HG02678 (cell line): ENCODE measurements at regions not wholly inside any gene's neighbourhood (a gene's known extent, or its start where the extent isn't known, plus 50 kb on each side); places are given as distances from the start of the nearest gene placed in this dataset.
A peak's percentile ranks its signal among the peaks of the same experiment; 100 is the strongest.

Source experiments
- ATAC-seq: cut with Tn5 transposase; IDR thresholded peaks from one replicate; pipeline ENCODE4 v1.9.1; 2021; ENCODE audit warnings: mild to moderate bottlenecking, moderate library complexity; ENCODE audit not compliant: unreplicated experiment

DNA sequence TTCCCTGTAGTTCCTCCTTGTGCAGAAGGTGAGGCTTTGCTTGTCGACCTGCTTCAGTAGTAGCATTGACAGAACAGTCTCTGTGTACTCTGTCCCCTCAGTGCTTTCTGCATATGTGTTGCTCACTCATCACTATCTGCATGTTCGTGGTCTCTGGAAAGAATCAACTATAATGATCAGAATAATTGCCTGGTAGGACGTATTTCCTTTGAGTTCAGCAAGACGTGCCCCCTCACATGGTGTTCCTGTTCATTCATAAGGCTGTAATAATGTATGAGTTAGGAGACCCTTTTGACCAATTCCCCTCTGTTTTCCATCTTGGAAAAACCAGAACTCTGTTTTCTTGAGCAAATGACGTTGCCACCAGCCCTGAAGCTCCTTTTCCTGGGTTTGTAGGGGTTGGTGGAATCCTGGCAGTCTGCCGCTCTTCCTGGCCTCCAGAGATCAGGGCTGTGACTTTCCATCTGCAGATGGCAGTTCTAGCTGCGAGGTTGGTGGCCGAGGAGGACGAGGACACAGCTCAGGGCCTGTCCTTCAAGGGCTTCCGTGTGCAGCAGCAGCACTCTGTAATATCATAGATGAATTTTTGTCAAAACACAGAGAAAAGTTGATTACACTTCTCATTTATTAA, 61.9 kb downstream of the EXOSC2 start:
- no peak for ATAC-seq

DNA sequence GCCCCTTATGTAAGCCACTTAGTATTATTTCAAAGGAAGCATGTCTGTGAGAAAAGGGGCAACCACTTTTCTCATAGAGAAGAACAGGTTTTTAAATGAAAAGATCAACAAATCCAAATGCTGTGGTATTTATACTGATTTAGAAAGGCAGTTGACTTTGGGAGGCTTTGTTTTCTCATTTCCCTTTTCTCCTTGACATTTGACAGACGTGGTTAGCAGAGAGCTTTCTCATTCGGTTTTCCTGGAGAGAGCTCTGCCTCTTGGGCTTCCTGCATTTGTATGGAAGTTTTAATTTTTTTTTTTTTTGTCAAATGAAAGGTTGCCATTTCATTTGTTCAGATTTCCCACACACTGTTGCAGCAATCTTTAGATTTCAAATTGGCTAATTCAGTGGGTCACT, 62.5 kb downstream of the EXOSC2 start:
- no peak for ATAC-seq

DNA sequence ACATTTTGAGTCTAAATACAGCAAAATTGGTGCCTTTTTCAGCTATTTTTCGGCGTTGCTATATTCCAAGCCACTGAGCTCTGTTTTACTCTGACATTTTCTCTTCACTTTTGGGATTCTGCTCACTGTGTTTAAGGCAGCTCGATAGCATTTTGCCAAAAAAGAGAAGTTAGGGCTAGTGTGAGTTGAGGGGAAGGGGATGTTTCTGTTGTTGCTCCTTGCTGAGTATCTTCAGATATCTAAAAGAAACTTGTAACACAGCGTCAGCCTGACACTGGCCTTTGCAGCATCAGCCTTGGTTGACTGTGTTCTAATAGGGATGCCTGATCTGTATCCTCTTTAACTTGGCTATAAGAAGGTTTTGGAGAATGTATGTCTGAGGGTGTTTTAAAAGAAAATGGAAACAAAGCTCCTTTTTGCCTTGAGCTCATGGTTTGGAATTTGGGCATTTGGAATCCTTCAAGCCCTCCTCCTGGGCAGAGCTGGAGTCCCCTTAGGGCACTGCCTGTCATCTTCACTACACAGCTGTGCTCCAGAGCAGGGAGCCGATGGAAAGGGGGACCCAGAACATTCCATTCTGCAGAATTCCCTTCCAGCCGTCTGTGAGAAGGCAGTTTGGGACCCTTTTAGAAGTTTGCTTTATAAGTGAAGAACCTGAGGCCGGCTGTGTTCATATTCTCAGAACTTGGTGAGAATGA, 63.0 kb downstream of the EXOSC2 start:
- ATAC-seq: no peak

DNA sequence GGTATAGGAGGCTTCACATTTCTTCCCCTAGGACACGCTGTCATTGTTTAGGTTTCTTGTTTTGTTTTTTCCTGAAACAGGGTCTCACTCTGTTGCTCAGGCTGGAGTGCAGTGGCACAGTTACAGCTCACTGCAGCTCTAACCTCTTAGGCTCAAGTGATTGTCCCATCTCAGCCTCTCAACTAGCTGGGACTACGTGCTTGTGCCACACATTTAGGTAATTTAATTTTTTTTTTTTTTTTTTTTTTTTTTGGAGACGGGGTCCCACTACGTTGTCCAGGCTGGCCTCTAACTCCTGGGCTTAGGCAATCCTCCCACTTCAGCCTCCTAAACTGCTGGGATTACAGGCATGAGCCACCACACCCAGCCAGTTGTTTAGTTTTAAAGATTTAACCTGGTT, 66.2 kb downstream of the EXOSC2 start:
- no peak for ATAC-seq

DNA sequence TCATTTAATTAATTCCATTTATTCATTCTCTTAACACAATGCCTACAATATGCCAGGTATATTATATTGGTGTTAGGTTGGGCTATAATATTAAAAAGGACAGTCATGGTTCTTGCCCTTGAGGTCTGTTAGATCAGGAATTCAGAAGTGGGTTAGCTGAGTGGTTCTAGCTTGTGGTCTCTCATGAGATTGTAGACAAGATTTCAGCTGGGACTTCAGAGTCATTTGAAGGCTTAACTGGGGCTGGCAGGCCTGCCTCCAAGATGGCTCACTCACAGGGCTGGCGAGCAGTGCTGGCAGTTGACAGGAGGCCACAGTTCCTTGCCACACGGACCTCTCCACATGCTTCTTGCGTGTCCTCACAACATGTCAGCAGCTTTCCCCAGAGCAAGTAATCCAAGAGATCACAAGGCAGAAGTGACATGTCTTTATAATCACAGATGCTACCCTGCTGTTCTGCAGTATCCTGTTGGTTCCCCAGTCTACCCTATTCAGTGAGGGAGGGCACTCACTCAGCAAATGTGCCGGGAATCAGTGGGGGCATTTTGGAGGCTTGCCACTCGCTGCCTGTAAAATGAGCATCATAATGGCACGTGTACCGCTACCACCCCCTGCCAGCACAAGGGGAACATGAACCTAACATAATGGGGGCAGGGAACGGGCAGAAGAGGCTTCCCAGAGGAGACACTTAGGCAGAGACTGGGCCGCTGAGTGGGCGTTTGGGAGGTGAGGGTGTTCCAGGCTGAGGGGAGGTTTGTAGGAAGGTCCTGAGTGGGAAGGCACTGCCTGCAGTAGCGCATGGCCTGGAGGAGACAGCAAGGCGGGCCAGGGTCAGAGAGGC, 70.0 kb downstream of the EXOSC2 start:
- ATAC-seq: no peak

DNA sequence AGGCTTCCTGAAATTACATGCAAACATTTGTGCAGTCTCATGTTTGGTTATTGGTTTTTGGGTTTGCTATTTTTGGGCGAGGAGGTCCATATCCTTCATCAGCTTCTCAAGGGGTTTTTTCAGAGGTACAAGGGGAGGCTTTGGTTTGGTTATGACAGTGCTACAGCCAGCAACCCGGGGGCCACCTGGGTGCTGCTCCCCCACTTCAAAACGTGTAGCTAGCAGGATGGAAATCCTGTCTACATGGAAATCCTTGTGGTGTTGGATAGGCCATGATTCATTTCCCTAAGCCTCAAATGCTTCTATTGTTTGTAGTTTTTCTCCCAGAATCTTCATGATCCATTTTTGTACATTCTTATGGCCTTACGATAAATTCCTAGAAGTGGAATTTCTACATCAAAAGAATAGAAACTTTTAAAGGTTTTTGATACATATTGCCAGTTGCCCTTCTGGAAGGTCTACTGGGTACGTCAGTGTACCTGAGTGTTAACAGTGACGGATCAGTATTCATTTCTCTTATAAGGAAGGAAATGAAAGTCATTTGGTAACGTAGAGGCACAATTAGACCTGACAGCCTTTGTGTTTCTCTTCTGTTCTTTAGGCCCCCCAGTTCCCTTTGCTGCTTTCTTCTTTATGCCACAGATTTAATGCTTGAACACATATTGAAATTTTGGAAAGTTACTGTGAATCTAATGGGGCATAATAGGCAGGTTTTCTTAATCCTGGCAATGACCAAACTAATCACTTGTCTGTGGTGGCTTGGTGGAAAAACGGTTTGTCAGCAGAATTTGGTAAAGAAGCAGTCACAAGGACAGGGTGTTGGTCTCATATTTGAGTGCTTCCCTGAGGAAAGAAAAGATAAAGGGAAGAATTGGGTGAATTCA, 69.7 kb upstream of the ABL1 start:
- ATAC-seq: peak; percentile 71

DNA sequence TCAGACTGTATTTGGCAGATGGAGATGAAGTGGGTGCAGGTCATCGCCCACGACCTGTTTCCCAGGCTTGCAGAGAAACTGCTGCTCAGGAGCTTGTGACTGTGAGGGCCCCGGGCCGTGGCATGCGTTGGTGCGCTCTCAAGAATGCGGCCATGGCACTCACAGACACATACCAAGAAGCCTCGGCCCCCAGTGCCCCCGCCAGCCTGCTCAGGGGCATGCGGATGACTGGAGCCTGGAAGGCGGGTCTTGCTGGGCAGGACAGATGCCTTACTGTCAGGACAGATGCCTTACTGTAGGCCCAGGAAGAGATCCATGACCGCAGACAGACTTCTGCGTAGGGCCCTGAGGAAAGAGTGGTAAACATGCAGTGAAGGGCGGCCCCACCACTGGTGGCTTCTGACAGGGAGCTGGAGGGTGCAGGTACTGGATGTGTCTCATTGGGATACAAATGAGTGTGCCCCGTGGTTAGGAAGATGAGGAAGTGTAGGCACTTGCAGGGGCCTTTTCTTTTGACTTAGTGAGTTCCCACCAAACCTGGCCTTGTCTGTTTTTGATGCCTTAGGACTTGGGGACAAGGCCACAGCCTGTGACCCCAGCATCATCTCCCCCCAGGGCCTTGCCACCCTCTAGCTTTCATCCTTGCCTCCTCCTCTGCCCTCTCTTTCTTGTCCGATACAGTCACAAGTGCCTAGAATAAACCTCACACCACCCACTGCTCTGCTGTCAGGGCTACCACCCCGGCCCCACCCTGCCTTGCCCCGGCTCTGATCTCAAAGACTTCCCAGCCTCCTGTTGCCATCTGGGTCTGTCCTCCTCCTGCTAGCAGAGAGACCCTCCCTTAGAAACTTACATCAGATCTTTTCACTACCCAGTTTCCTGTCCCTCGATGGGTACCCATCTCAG, 68.8 kb upstream of the ABL1 start:
- no peak for ATAC-seq

DNA sequence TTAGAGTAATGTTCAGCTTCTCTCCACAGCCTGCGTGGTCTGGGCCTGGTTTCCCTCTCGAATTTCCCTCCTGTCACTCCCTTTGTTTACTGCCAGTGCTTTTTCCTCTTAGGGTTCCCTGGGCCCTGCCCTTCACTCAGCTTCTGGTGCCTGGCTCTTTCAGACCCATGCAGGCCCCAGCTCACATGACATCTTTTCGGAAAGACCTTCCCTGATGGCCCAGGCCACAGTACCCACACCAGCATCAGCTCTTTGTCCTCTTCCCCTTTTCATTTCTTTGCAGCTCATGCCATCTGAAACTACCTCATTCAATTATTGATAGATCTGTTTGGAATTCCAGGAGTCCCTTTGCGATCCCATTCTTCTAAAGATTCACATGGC, 68.1 kb upstream of the ABL1 start:
- no peak for ATAC-seq

DNA sequence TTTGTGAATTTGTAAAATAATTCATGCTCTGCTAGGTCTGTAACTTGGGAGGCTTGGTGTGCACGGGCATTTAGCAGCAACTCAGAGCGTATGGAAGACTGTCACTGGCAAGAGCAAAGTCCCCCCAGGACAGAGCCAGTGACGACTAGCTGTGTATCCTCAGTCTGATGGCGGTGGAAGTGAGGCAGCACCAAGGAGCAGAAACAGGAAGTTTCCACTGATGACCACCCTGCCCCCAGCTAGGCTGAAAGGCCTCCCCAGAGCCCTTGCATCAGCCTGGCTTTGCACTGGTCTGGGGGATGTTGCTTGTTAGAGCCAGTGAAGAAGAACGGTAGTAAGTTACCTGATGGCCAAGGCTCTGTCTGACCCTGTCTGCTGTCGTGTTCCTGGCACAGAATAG, 66.8 kb upstream of the ABL1 start:
- ATAC-seq: no peak

DNA sequence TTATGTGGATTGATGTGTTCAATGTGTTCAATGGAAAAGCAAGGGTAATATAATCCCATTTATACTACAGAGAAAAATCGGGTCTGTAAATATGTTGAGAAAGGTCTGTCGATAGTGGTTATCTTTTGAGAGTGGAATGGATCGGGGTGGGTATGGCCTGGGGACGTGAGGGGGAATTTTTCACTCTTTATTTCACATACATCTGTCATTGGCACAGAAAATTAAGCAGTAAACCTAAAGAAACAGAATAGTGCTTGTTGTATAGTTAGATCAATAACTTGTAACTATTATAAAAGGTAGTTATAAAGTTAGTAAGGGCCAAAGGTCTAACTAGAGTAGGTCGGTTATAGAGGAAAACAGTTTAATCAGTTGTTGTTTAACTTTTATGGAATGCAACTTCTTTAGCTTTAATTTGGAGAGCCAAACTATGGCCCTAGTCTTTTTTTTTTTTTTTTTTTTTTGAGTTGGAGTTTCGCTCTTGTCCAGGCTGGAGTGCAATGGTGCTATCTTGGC, 66.1 kb upstream of the ABL1 start:
- no peak for ATAC-seq

DNA sequence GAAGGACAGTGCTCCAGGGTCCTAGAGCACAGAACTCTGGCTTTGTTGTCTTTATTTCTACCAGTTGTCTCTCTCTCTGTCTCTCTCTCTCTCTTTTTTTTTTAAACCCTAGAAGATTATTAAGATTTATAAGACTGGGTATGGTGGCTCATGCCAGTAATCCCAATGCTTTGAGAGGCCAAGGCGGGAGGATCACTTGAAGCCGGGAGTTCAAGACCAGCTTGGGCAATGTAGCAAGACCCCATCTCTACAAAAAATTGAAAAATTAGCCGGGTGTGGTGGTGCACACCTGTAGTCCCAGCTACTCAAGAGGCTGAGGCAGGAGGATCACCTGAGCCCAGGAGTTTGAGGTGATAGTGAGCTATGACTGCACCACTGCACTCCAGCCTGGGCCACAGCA, 65.0 kb upstream of the ABL1 start:
- no peak for ATAC-seq

DNA sequence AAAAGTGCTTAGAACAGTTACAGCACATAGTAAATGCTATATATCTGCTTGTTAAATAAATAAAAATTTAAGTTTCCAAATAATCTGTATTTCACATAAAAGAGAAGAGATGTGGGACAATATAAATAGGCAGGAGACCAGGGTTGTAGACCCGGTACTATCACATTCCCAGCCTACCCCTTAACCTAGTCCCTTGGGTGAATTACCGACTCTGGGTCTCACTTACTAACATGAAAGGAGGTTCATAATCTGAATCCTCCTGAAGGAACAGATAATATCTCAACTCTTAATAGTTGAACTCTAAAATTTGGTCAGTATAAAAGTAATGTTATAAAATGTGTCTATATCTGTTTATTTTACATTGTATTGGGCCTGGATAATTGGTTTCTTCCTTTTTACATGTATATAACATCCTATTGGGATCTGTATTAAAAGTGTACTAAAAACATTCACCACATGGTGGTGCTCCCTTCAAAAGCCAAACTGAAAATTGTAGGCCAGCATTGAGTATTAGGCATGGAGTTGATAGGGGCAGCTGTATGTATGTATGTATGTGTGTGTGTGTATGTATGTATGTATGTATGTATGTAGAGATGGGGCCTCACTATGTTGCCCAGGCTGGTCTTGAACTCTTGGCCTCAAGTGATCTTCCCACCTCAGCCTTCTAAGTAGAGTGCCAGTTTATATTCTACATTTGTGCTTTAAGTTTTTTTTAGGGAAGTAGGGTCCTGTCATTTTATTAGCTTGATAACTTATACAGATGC, 64.2 kb upstream of the ABL1 start:
- ATAC-seq: no peak

DNA sequence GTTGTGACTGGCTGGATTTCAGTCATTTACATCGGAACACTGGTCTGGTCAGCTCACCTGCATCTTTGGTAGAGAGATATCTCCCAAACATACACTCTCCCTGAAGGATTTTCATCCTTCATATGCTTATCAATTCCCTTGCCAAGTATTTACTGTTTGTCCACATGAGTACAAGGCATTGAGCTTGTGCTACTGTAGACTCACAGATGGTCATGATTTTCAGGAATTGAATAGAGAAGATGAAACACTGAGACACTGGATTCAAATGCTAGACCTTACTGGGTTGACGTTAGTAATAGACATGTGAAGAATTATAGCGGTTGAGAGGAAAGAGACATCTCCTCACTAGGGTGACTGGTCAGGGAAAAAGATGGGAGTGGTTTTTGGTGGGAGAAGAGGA, 62.9 kb upstream of the ABL1 start:
- ATAC-seq: no peak

DNA sequence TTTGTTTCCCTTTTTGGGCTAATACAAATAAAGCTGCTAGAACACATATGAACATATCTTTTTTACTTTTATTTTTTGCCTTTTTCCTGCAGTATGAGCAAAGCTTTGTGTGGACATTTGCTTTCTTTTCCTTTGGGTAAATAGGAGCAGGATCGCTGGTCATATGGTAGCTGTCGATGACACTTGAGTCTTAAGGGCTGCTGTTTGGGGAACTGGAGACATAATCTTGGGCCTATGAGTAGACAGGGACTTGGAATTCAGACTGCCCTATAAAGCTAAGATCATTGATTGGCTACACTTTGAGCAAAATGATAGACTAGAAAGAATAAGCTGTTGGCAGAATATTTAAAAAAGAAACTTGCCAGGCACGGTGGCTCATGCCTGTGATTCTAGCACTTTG, 60.9 kb upstream of the ABL1 start:
- ATAC-seq: no peak

DNA sequence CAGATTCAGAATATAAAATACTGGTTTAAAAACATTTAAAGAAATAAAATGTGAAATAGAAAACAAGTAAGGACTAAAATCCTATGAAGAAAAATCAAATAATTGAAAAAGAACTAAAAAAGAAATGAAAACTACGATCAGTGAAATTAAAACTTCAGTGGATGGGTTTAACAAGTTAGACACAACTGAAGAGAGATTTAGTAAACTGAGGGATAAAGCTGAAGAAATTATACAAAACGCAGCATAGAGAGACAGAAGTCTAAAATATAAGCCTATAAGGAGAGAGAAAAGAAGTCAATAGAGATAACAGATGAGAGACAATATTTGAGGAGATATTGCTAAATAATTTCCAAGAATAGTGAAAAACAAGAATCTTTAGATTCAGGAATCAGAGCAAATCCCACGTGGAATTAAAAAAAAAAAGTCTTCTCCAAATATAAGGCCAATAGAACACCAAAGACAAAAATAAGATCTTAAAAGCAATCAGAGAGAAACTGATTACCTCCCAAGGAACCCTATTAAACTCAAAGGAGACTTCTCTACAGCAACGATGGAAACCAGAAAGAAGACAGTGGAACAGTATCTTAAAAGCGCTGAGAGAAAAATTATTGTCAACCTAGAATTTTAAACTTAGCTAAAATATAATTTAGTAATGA, 59.6 kb upstream of the ABL1 start:
- no peak for ATAC-seq

DNA sequence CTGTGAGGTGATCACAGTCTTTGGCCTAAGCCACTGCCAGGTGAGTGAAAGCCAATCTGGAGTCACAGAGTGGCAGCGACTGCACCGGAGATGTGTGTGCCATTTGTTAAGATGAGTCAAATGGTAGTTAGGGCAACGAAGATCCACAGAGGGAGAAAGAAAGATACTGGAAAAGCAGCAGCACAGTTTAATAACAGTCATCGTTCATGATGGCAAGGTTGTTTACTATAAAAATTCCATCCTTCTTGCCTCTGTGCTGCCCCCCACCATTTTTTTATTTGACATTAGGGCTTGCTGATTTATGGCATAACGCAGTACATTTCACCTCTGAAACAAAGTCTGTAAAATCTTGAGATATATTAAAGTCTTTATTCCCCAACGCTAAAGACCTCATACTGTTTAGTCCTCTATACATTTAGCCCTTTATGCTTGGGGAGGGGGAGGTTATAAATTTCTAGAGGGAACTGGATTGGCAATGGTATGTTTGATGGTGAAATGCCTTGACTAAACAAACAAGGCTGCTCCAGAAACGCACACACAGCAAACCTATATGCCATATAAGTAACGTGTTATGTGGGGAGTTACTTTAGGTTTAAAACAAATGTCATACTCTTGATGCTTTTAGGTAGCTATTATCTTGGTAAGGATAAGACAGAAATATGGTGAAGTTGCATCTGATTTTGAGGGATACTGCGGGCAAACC, 55.8 kb upstream of the ABL1 start:
- no peak for ATAC-seq

DNA sequence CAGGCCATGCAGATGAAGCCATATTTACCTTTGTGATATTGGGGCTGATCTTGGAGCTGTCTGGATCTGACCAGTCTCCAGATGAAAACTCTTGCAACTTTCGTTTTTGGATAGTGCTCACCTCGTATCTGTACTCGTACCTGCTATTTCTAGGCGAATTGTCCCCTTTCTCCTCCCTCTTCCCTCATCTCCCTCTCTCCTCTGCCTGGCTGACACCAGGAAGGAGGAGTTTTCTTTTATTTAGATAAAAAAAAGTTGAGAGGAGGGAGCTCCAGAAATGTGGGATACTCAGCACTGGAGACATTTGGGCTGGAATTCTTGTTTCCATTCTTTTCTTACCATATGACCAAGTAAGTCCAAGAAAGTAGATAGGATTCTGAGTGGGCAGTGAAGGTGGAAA, 54.6 kb upstream of the ABL1 start:
- no peak for ATAC-seq

DNA sequence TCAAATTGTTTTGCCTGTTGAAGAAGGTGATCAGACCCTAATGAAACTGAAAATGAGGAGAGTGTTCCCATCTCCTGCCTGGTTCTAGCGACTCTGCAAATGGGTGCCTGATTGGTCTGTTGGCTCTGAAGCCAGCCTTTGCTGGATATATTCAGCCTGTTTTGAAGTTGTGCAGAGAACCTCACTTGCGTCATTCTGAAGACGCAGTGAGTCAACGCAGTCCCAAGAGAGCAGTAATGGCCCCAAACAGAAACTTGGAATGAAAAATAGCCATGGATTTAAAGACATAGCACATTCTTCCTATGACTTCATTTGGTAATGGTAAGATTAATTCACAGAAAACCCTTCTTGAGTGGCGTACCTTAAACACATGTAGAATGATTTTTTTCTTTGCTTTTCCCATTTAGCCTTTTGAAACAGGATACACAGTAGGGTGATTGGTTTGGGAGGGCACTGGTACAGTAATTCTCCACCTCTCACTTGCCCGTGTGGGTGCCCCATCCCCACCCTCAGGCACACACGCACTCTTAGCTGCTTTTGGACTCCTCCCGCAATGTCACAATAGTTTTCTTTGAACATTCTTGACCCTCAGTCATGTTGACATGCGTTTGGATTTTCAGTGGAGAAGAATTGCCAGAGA, 54.1 kb upstream of the ABL1 start:
- no peak for ATAC-seq
